ENCODE measurements at regions not wholly inside any gene's neighbourhood (a gene's known extent, or its start where the extent isn't known, plus 50 kb on each side); places are given as distances from the start of the nearest gene placed in this dataset.

DNA sequence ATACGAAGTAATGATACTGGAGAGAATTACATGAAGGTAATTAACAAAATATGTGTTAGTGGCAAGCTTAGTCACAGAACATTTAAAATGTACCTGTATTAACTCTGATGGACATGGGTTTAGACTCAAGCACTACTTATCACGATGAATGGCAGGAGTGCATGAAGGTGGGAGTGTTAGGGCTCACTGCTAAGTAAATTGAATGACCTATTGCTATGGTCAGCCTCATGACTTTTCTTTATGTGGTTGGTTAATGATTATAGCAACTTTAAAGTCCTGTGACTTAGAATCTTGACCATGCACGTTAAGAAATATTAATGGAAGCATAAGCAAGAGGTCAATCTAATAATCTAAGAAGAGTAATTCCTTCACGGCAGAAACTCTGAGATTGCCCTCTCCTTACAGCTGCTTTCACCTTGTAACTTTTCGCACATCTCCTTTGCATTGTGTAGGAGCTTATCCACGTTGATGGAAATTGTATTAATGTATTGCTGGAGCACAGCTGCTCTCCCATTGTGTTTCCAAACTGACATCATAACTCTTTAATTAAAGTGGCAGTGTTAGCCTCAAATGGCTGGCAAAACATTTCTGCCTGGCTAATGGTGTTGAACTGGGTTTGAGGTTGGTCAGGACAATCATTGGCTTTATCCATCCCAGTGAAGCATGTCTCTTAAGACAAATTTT, 114.5 kb downstream of the RXFP2 start:
- no peak for DNase-seq

- no peak for DNase-seq
Measured at GRCh38 chr13:31859571-31859970, 120.2 kb downstream of the RXFP2 start.

DNA sequence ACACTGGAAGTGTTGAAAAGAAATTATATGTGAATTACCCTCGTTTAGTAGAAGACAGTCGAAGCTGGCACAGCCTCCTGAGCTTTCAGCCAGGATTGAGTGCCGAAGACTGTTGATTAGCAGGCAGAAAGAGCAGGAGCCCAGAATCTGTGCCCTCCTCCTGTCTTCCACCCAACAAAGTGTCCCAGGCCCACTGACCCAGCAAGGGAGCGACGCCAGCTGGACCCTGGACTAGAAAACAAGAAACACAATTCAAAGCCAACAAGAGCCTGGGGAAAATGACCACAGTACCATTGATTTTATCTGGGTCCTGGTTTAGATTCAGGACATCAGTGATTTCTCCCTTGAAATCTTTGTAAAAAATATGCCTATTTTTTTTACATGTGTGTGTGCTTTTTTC, 120.7 kb downstream of the RXFP2 start:
- DNase-seq, result no peak

DNA sequence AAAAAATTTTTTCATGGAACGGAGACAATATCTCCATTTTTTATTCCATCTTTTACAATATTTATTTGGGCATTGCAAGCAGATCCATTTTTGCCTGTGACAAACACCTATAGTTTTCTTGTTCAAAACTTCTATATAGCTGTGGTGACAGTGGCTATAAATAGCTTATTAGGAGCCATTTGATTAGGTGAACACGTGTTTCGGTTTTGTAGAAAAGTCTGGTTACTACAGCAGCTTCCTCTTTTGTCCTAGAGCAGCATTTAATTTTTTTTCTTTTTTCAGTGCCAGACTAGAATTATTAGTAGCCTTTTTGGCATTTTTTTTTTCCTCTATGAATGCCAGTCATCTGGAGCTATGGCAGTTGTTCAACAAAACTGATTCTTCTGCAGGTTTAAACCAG, 123.5 kb downstream of the RXFP2 start:
- peak; percentile 57 for DNase-seq

- no peak for DNase-seq
Measured at GRCh38 chr13:31864307-31864706, 125.0 kb downstream of the RXFP2 start.

GRCh38 chr13:31866099-31866498, 126.8 kb downstream of the RXFP2 start:
- no peak for DNase-seq

DNA sequence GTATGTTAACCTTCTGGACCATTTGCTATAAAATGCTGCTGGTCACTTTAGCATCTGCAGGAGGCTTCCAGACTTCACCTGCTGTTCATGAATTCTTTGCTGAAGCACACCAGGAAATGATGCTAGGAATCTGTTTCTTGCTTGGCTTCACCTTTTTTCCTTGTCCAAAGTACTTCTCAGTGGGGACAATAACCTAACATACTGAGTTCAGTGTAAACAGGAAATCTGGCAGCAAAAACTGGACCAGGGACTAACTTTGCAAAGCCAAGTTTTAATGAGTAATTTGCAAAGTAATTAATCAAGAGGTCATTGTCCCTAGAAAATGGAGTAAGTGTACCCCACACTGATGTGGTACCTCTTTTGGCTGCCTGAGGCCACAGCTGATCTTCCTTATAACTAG, 128.4 kb downstream of the RXFP2 start:
- DNase-seq, result no peak

GRCh38 chr13:31869582-31869981, 130.3 kb downstream of the RXFP2 start:
- DNase-seq, result no peak

GRCh38 chr13:31870511-31870910, 131.2 kb downstream of the RXFP2 start:
- peak; percentile 51 for DNase-seq

DNA sequence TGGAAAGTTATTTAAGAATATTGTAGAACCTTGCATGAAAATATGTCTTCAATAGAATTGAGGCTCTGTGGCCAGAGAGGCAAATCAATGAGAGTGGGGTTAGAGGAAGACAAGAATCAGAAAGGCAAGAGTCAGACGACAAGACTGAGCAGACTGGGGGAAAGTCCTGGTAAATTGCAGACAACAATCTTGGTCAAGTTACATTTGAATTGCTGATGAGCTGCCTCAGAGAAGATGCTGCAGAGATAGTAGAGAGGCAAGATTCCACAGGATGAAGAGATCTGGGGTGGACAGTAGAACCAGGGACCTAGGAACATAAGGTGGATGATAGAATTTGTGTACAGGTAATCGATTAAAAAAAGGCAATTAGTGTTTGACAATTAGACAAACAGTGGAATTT, 133.8 kb downstream of the RXFP2 start:
- no peak for DNase-seq

GRCh38 chr13:31875134-31875533, 135.8 kb downstream of the RXFP2 start:
- DNase-seq, result no peak

- DNase-seq, result no peak
Measured at GRCh38 chr13:31878052-31878451, 138.7 kb downstream of the RXFP2 start.

- no peak for DNase-seq
Measured at GRCh38 chr13:31878495-31878894, 139.2 kb downstream of the RXFP2 start.

DNA sequence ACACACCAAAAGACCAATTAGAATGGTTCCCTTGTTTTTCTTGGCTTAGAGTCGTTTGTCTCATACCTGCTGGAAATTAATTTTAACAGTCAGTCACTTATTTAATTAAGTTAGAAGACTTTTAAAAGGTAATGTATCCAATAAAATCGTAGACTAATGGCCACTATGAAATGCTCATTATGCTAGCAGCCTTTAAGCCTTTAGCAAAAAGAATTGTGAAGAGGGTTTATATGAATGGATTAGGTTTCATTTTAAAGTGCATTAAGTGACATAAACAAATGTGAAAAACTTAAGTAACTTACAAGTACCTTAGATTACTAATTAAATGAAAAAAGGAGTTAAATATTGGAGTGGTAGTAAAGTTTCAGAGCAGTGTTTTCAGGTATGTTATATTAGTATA, 139.6 kb downstream of the RXFP2 start:
- no peak for DNase-seq

GRCh38 chr13:31880851-31881494, 141.6 kb downstream of the RXFP2 start:
- no peak for DNase-seq

- no peak for DNase-seq
Measured at GRCh38 chr13:31881495-31881882, 142.2 kb downstream of the RXFP2 start.

GRCh38 chr13:31882794-31883193, 143.5 kb downstream of the RXFP2 start:
- DNase-seq, result no peak

- DNase-seq, result no peak
Measured at GRCh38 chr13:31884556-31884955, 145.2 kb downstream of the RXFP2 start.

- DNase-seq, result no peak
Measured at GRCh38 chr13:31885994-31886393, 145.6 kb upstream of the FRY start.

DNA sequence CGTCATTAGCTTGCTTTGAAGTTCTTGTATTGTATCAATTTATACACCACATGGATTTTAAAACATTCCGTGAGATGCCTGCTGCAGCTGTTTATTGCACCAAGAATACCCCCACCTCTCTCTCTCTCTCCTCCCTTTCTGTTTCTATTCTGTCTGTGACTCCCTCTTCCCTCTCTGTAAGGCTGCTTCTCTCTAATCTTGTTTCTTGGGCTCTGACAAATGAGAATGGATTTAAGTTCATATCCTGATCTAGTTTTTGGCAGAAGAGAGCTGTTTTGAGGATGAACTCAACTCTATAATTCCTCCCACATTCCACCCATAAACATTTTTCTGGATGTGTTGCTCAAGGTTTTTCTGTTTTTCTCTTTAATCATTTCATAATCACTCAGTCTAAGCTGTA, 144.3 kb upstream of the FRY start:
- no peak for DNase-seq

DNA sequence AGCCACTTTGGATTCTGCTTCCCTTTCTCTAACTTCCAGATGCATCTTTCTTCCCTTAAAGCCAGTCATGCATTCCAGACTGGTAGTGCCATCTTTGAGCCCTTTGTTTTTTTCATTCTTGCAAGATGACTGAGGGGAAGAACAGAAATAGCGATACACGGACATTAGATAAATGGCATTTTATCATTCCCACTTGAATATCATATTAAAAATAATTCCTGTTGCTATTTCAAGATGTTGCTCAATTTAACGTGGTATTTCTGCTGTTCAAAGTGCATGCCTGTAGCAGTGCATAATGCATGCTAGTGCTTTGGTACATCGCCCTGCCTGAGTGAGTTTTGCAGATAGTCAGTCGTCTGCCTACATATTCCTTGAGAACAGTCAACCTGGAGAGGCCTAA, 140.6 kb upstream of the FRY start:
- DNase-seq, result no peak

- peak; percentile 26 for DNase-seq
Measured at GRCh38 chr13:31891472-31891871, 140.1 kb upstream of the FRY start.

- DNase-seq, result no peak
Measured at GRCh38 chr13:31894931-31895330, 136.6 kb upstream of the FRY start.

DNA sequence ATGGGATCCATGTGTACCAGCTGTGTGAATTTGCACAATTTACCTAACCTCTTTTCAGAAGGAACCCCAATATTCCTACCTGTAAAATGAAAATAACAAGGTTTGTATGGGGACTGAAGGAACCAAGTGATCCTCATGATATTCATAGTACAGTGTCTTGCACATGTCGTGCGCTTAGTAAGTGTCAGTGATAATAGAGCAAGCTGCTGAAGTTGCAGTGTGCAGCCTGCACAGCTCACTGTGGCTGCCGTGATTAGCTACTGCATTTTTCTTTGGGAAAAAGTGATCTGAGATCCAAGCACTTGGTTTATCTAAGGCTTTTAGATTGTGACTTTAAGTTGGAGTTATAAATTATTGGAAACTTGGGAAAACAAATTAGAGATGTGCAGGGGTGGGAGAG, 135.9 kb upstream of the FRY start:
- DNase-seq, result no peak

DNA sequence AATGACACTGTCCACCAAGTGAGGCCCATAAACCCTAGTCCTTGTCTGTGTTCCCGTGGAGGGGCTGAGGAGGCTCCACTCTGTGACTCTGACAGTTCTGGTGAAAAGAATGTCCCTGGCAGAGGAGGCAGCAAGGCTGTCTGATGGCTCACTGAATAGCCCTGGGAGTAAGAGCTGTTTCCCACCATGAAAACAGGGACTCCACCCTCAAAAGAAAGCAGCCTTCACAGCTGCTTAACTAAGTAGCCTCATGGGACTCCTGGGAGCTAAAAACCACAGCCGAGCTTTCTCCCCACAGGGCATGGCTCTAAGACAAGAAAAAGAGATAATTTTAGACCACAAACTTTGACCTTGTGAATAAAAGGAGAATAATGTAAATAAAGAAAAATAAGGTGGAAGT, 135.1 kb upstream of the FRY start:
- DNase-seq, result peak; percentile 77
